Brain microvascular endothelial cell (primary cell): ENCODE measurements at regions not wholly inside any gene's neighbourhood (a gene's known extent, or its start where the extent isn't known, plus 50 kb on each side); places are given as distances from the start of the nearest gene placed in this dataset.

Source experiments
- DNase-seq: peaks from one replicate; pipeline ENCODE4 v3.0.0-alpha.2; 2020
- H3K27ac ChIP-seq: fragments of 250-450 bp; sonication (Bioruptor Pico); 2 replicates; pipeline ENCODE4 v1.5.1; 2020; ENCODE audit warnings: mild to moderate bottlenecking, moderate library complexity
- H3K27me3 ChIP-seq: fragments of 250-450 bp; sonication (Bioruptor Pico); replicated peaks from 2 replicates; pipeline ENCODE4 v1.5.1; 2020; ENCODE audit warnings: mild to moderate bottlenecking
- H3K36me3 ChIP-seq: fragments of 250-450 bp; sonication (Bioruptor Pico); replicated peaks from 2 replicates; pipeline ENCODE4 v1.5.1; 2020; ENCODE audit warnings: mild to moderate bottlenecking
- H3K4me3 ChIP-seq: 2 replicates; pipeline ENCODE4 v1.5.1; 2011; ENCODE audit warnings: low read depth, mild to moderate bottlenecking, control low read depth, low read length, moderate library complexity
- CTCF ChIP-seq: IDR thresholded peaks from 2 replicates; pipeline ENCODE4 v1.5.1; 2011; ENCODE audit warnings: low read depth, mild to moderate bottlenecking, moderate library complexity, low read length, control low read depth, inconsistent platforms; ENCODE audit errors: missing control alignments
- in situ Hi-C: cut with HindIII; loops from 2 replicates; pipeline ENCODE4 v1.10.0; 2017; ENCODE audit warnings: low sequenced_read_pairs, low pct_ligation_motif_present

GRCh38 chr6:140069576-140069975, 695.1 kb upstream of the CITED2 start:
- TF ChIP-seq CTCF: no peak
- in situ Hi-C loops: no loop called here
- Histone ChIP-seq H3K4me3 (no peak overlapping the region), H3K36me3 (no peaks in the 10 kb centered on the region), H3K27ac (no peak overlapping the region), H3K27me3 (no peaks in the 10 kb centered on the region)
- no peak for DNase-seq

DNA sequence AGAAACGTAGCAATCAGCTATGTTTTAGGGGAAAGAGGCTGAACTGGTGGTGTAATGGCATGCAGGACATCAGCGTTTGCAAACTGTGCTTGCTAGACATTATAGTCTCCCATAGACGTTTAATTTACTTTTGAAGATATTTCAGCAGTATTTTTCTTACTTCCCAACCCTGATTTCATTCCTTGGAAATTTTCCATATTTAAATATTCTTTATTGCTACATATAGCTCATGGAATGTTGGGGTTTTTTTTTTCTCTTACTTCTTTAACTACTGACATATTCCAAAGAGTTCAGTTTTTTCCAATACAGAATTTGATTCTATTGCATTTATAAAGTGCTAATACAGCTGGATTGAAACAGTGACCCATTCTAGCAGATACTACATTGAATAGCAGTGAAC, 694.4 kb upstream of the CITED2 start:
- DNase-seq: no peak
- in situ Hi-C loops: no loop called here
- Histone ChIP-seq H3K27me3 (no peaks in the 10 kb centered on the region), H3K27ac (no peak overlapping the region), H3K4me3 (no peak overlapping the region), H3K36me3 (no peaks in the 10 kb centered on the region)
- no peak for TF ChIP-seq CTCF

DNA sequence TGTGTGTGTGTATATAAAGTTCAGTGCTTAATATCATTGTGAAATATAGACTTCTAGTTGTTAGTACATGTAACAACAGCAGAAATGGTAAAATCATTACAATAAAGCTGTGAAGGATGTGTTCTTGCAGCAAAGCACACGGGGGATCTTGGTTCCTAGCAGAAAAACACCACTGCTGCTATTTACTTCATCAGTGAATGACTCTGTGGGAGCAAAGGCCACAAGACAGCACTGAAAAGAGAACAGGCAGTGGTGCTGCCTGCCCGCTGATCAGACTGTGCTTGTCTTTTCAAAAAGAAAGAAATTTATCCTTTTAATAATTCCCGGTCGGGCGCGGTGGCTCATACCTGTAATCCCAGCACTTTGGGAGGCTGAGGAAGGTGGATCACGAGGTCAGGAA, 689.9 kb upstream of the CITED2 start:
- H3K36me3 ChIP-seq: no peaks in the 10 kb centered on the region
- DNase-seq: no peak
- in situ Hi-C loops: no loop called here
- TF ChIP-seq CTCF: no peak
- H3K4me3 ChIP-seq: no peak overlapping the region
- no peak overlapping the region for H3K27ac ChIP-seq
- no peaks in the 10 kb centered on the region for H3K27me3 ChIP-seq

DNA sequence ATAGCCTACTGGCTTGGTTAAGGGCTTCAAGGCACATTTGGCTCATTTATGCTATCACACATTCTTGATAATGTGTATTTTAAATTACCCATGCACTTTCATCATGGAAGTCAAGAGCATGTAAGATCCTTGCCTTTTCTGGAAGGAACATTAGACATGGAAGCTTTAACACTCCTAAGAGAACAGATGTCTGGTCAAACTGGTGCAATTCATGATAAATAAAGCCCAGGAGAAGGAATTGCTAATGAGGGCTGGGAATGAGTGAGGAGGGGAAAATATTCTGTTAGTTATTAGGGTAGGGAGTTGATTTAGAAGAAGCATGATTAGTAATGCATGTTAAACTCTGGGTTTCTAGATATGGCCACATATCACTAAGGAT, 688.6 kb upstream of the CITED2 start:
- no peak for DNase-seq
- no peaks in the 10 kb centered on the region for H3K36me3 ChIP-seq
- no peak for TF ChIP-seq CTCF
- H3K4me3 ChIP-seq: no peak overlapping the region
- H3K27ac ChIP-seq: peak overlapping the region; percentile 84
- in situ Hi-C loops: no loop called here
- H3K27me3 ChIP-seq: no peaks in the 10 kb centered on the region

- no peak overlapping the region for H3K4me3 ChIP-seq
- no peak for TF ChIP-seq CTCF
- H3K27me3 ChIP-seq: no peaks in the 10 kb centered on the region
- no peaks in the 10 kb centered on the region for H3K36me3 ChIP-seq
- H3K27ac ChIP-seq: peak overlapping the region; percentile 86
- in situ Hi-C loops: no loop called here
- peak; percentile 90 for DNase-seq
These were observed 687.9 kb upstream of the CITED2 start for GRCh38 chr6:140062043-140063020.
